ENCODE measurements at regions not wholly inside any gene's neighbourhood (a gene's known extent, or its start where the extent isn't known, plus 50 kb on each side); places are given as distances from the start of the nearest gene placed in this dataset.

DNA sequence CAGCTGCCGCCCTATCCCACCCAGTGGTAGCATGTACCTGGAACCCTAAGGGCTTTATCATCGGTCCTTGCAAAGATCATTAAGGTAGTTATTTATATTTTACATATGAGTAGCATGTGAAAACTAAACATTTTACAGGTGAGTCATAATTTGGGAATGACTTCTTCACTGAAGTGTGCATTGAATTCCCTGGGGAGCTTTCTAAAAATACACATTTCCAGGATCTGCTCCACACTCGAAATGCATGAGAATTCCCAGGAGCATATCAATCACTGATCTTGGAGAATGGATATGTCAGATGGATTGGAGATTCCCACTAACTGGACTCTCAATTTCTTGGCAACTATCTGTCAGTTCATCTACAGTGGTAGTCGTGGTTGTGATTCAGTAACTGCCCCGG is 717.5 kb downstream of the IRX1 start:
- CTCF ChIA-PET: no interaction called here
- intact Hi-C loops (cut with micrococcal nuclease): no loop called here

GRCh38 chr5:4319478-4320128 is 724.0 kb downstream of the IRX1 start:
- H3K36me3 Mint-ChIP-seq (ENCODE audit: low read depth): no peaks in the 10 kb centered on the region
- no peaks in the 10 kb centered on the region for H3K4me1 Mint-ChIP-seq
- POLR2A ChIA-PET: no interaction called here
- no peak overlapping the region for H3K27ac Mint-ChIP-seq
- ATAC-seq (ENCODE audit: low read depth) (no peak), DNase-seq (no peak)
- CTCF ChIA-PET: no interaction called here
- H3K27me3 Mint-ChIP-seq: no peaks in the 10 kb centered on the region
- TF ChIP-seq, protein P1, sequence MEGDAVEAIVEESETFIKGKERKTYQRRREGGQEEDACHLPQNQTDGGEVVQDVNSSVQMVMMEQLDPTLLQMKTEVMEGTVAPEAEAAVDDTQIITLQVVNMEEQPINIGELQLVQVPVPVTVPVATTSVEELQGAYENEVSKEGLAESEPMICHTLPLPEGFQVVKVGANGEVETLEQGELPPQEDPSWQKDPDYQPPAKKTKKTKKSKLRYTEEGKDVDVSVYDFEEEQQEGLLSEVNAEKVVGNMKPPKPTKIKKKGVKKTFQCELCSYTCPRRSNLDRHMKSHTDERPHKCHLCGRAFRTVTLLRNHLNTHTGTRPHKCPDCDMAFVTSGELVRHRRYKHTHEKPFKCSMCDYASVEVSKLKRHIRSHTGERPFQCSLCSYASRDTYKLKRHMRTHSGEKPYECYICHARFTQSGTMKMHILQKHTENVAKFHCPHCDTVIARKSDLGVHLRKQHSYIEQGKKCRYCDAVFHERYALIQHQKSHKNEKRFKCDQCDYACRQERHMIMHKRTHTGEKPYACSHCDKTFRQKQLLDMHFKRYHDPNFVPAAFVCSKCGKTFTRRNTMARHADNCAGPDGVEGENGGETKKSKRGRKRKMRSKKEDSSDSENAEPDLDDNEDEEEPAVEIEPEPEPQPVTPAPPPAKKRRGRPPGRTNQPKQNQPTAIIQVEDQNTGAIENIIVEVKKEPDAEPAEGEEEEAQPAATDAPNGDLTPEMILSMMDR (IDR thresholded peaks at IDR 0.05): no peak
- intact Hi-C loops (cut with micrococcal nuclease): no loop called here
- peaks cover 13% of the 10 kb centered on the region for H3K9me3 Mint-ChIP-seq
- H3K4me3 Mint-ChIP-seq: no peak overlapping the region

More for the DNA sequence above, 717.5 kb downstream of the IRX1 start:
- Mint-ChIP-seq H3K27ac (no peak overlapping the region), H3K4me3 (no peak overlapping the region), H3K36me3 (ENCODE audit: low read depth) (no peaks in the 10 kb centered on the region), H3K9me3 (peaks cover 11% of the 10 kb centered on the region), H3K27me3 (no peaks in the 10 kb centered on the region), H3K4me1 (no peaks in the 10 kb centered on the region)
- POLR2A ChIA-PET: no interaction called here
- TF ChIP-seq, protein P1 (IDR thresholded peaks at IDR 0.05): no peak
- DNase-seq (no peak), ATAC-seq (ENCODE audit: low read depth) (no peak)

DNA sequence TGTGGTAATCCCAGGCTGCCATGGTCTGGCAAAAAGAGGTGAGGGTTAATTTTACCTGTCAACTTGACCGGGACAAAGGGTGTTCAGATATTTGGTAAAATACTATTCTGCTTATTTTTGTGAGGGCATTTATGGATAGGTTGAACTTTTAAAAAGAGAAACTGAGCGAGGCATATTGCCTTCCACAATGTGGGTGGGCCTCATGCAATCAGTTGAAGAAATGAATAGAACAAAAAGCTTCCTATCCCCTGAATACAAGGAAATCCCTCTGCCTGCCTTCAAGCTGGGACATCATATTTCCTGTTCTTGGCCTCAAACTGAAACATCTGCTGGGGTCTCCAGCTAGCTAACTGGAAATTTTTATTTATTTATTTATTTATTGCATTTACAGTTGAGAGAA is 734.7 kb downstream of the IRX1 start:
- no peaks in the 10 kb centered on the region for H3K4me1 Mint-ChIP-seq
- CTCF ChIA-PET: no interaction called here
- TF ChIP-seq, protein P1 (IDR thresholded peaks at IDR 0.05): no peak
- no peaks in the 10 kb centered on the region for H3K9me3 Mint-ChIP-seq
- H3K4me3 Mint-ChIP-seq: no peak overlapping the region
- intact Hi-C loops (cut with micrococcal nuclease): no loop called here
- H3K36me3 Mint-ChIP-seq (ENCODE audit: low read depth): no peaks in the 10 kb centered on the region
- H3K27ac Mint-ChIP-seq: no peak overlapping the region
- no peak for ATAC-seq (ENCODE audit: low read depth)
- no peaks in the 10 kb centered on the region for H3K27me3 Mint-ChIP-seq
- no peak for DNase-seq
- POLR2A ChIA-PET: no interaction called here

- ChIA-PET POLR2A (no interaction called here), CTCF (no interaction called here)
- intact Hi-C loops (cut with micrococcal nuclease): no loop called here
- ATAC-seq (ENCODE audit: low read depth) (no peak), DNase-seq (no peak)
- H3K9me3 Mint-ChIP-seq: peaks cover 5% of the 10 kb centered on the region
- H3K27me3 Mint-ChIP-seq: no peaks in the 10 kb centered on the region
- TF ChIP-seq, protein P1 (IDR thresholded peaks at IDR 0.05): no peak
- no peak overlapping the region for H3K4me3 Mint-ChIP-seq
- H3K27ac Mint-ChIP-seq: no peak overlapping the region
- H3K4me1 Mint-ChIP-seq: no peaks in the 10 kb centered on the region
- H3K36me3 Mint-ChIP-seq (ENCODE audit: low read depth): no peaks in the 10 kb centered on the region
These were observed 739.4 kb downstream of the IRX1 start for GRCh38 chr5:4335078-4335477.

GRCh38 chr5:4337519-4337918 is 741.9 kb downstream of the IRX1 start:
- H3K36me3 Mint-ChIP-seq (ENCODE audit: low read depth): no peaks in the 10 kb centered on the region
- intact Hi-C loops (cut with micrococcal nuclease): no loop called here

More at GRCh38 chr5:4337519-4337918, 741.9 kb downstream of the IRX1 start:
- TF ChIP-seq, protein P1 (IDR thresholded peaks at IDR 0.05): no peak
- Mint-ChIP-seq H3K9me3 (peaks cover 5% of the 10 kb centered on the region), H3K27me3 (no peaks in the 10 kb centered on the region), H3K4me3 (no peak overlapping the region), H3K27ac (no peak overlapping the region), H3K4me1 (no peaks in the 10 kb centered on the region)
- no peak for DNase-seq
- ATAC-seq (ENCODE audit: low read depth): no peak
- ChIA-PET CTCF (no interaction called here), POLR2A (no interaction called here)

Data from activated B cell treated with CpG ODN at 0.5 μM for 24 hours (primary cell).